GM13976 (cell line): ENCODE measurements at regions not wholly inside any gene's neighbourhood (a gene's known extent, or its start where the extent isn't known, plus 50 kb on each side); places are given as distances from the start of the nearest gene placed in this dataset.

ENCODE experiments used
- DNase-seq: peaks from one replicate; pipeline ENCODE4 v3.0.0; 2012; ENCODE audit warnings: low spot score
- CTCF ChIP-seq: IDR thresholded peaks from 2 replicates; pipeline ENCODE4 v1.5.1; 2012; ENCODE audit warnings: borderline replicate concordance, mild to moderate bottlenecking; ENCODE audit not compliant: insufficient read depth; ENCODE audit errors: extremely low read depth, missing control alignments, control extremely low read depth
- in situ Hi-C: fragments of 300-500 bp; cut with MboI; formaldehyde crosslinking; loops from one replicate; pipeline ENCODE4 v1.12.0; 2022; ENCODE audit warnings: low sequenced_read_pairs, mixed read lengths, inconsistent platforms; ENCODE audit not compliant: unreplicated experiment

GRCh38 chr4:108556166-108556565, 64.2 kb upstream of the RPL34 start:
- in situ Hi-C loops: no loop called here
- DNase-seq: no peak
- TF ChIP-seq CTCF: no peak

- no peak for DNase-seq
- TF ChIP-seq CTCF: no peak
- in situ Hi-C loops: no loop called here
Observed at GRCh38 chr4:108555701-108556100, 64.7 kb upstream of the RPL34 start.

- no peak for DNase-seq
- no peak for TF ChIP-seq CTCF
- in situ Hi-C loops: no loop called here
Observed at GRCh38 chr4:108547682-108548081, 72.7 kb upstream of the RPL34 start.

- no peak for DNase-seq
- in situ Hi-C loops: no loop called here
- no peak for TF ChIP-seq CTCF
Observed at GRCh38 chr4:108546728-108547127, 73.6 kb upstream of the RPL34 start.

GRCh38 chr4:108544481-108544880, 75.9 kb upstream of the RPL34 start:
- in situ Hi-C loops: no loop called here
- no peak for TF ChIP-seq CTCF
- DNase-seq: no peak

GRCh38 chr4:108543359-108543968, 76.9 kb upstream of the RPL34 start:
- in situ Hi-C loops: no loop called here
- no peak for TF ChIP-seq CTCF
- DNase-seq: no peak
